ENCODE measurements at regions not wholly inside any gene's neighbourhood (a gene's known extent, or its start where the extent isn't known, plus 50 kb on each side); places are given as distances from the start of the nearest gene placed in this dataset.
"Not testable (repeated sequence)": the region's sequence is repeated elsewhere in the genome, so short reads cannot be mapped to it uniquely, and the experiment has no call there.

DNA sequence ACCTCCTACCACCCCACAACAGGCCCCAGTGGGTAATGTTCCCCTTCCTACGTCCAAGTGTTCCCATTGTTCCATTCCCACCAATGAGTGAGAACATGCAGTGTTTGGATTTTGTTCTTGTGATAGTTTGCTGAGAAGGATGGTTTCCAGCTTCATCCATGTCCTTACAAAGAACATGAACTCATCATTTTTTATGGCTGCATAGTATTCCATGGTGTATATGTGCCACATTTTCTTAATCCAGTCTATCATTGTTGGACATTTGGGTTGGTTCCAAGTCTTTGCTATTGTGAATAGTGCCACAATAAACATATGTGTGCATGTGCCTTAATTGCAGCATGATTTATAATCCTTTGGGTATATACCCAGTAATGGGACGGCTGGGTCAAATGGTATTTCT is 81.6 kb downstream of the P2RY10 start:
- DNase-seq, result not testable (repeated sequence)

DNA sequence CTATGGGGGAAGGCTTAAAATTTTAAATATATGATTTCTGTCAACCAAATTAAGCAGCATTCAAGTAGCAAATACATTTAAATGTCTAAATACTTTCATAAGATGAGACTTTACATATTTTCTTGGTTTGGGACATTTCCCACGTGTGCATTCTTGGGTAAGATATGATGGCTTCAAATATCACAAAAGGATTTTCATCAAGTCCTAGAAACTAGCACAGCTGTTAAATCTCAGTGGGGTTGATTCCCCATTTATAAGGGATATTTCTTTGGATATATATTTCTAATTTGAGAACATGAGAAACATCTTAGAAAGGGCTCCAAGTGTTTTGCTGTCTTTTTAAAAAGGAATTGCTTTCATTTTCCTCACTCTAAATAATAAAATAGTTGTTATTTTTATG is 90.2 kb downstream of the P2RY10 start:
- DNase-seq, result no peak

DNA sequence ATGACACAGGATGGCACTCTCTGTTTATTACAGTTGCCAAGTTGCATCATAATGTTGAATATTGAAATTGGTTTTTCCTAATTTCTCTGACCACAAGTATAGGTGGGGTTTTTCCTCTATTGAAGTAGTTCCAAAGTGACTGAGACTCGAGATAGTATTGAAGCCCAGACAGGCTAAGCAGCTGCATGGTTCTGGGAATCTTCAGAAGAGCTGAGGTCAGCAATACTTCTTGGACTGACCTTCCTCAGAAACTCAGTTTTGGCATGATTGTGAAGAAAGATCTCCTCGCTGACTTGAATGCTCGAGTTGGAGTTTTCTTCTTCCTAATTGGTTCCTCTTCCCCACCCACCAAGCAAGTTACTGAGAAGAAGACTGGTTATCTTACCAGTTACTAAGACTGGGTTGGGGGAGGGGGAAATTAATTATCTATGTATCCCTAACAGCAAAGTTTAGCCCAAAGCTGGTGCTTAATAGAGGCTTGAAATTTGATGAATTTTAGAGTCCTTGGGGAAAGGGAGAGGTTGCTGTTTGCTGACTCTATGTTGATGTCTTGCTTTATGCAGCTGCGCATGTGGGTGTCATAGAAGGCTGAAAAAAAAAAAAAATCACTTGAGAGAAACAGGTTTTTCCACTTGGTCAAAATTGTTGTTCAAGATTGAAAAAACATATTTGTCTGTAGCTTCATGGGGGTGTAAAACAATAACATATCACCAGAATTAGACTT is 91.1 kb downstream of the P2RY10 start:
- no peak for DNase-seq

DNA sequence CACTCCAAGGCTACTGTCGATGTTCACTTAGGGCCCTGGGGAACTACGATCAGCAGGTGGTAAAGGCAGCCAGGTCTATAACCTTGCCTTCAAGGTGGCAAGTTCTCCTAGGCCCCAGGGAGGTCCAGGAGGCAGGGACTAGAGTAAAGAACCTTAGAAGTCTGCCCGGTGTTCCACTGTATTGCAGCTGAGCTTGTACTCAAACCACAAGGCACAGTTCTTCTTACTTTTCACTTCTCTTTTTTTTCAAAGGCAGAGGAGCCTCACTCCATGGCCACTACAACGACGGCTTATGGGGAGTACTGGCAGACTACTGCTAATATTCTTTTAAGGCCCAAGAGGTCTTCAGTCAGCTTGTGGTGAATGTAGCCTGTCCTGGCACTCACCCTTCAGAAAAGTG is 78.8 kb upstream of the GPR174 start:
- no peak for DNase-seq

DNA sequence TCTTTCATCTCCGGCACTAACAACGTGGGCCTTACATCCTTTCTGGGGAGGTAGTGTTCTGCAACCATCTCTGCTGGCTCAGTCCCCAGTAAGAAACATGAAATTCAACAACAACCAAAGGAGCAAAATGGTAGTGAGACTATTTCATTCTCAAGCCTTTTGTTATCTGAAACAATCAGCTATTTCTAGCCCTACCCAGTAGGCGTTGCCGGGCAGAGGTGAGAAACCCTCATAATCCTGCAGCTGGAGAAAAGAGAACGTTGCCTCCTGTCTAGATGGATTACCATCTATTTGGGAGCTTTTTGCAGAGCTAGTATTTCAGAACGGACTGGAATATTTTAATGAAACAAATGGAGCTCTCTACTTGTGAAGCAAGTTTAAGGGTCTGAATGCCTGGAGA is 66.4 kb upstream of the GPR174 start:
- DNase-seq, result no peak

DNA sequence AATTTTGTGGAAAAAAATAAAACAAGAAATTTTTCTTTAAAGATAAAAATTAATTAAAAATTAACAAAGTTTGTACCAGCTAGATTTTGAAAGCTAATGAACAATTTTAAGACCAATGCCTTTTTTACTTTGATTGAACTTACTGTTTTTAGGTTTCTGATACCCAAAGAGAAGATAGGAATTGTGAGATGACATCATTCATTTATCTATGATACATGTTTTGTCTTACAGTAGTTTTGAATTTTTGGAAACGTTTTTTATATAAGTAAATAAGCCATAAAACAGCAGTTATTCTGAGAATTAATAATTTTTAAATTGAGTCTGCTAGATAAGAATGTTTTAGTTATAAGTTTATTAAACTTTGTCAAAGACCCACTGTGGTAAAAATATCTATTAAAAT is 65.0 kb upstream of the GPR174 start:
- no peak for DNase-seq

DNA sequence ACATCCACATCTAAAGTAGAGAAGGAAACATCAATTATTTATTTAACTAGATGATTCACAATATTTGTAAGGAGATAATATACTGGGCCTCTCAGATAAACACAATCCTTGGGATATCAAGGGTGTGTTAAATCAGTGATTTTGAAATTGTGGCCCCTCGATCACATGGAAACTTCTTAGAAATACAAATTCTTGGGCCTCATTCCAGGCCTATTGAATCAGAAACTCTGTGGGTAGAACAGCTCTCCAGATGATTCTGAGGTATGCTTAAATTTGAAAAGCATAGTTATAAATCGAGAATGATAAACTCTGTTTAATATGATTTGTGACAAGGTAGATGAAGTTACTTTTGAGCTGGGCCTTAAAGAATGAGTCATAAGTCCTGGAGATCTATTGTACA is 64.3 kb upstream of the GPR174 start:
- peak; percentile 35 for DNase-seq

DNA sequence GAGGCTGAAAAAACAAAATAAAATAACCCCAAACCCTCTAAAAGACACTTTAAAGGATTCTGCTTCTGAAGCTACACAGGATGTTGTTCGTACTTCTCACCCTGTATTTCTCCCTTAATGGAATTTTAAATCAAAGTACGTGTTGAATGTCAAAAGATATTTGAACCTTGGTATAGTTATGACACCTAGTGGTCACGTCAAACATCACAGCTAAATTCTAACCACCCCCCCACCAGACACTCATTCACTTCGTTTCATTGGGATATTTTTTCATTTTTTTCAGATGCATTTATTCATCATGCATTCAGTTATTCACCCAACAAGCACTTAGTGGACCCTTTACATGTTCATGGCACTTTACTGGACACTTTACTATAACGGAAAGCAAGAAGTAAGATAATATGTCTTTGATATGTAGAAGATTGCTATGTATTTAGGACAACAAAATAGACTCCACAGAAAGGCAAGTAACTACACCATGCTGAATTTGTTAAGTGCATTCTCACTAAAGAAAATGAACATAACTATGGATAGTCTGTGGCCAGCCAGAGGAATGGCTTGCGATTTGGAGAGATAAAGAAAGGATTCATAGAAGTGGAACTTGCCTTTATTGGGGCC is 62.5 kb upstream of the GPR174 start:
- peak; percentile 14 for DNase-seq

DNA sequence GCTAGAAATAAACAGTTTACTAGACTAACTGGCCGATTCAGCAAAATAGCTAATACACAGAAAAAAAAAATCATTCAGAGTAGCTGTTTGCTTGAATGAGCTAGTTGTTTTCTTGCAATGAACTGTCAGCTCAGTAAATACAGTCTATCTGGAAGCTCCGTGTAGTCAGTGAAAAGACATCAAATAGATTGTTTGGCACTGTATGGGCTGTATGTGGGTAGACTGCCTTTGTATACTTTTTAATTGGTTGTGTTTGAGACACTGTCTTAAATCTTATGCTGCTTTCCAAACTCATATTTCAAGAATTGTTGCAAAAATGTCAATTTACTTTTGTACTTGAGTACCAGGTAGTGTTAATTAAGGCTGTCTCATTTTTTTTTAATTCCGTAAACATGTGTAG is 61.6 kb upstream of the GPR174 start:
- no peak for DNase-seq

DNA sequence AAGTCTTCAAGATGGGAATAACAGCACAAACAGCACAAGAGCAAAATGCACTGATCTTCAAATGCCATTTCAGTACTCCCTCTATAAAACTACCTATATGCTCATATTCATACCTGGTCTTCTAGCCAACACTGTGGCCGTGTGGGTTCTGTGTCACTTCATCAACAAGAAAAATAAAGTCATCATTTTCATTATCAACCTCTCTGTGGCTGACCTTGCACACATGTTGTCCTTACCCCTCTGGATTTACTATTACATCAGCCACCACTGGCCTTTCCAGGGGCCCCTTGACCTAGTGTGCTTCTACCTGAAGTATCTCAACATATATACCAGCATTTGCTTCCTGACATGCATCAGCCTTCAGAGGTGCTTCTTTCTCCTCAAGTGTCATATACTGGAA is 59.6 kb upstream of the GPR174 start:
- DNase-seq, result no peak

DNA sequence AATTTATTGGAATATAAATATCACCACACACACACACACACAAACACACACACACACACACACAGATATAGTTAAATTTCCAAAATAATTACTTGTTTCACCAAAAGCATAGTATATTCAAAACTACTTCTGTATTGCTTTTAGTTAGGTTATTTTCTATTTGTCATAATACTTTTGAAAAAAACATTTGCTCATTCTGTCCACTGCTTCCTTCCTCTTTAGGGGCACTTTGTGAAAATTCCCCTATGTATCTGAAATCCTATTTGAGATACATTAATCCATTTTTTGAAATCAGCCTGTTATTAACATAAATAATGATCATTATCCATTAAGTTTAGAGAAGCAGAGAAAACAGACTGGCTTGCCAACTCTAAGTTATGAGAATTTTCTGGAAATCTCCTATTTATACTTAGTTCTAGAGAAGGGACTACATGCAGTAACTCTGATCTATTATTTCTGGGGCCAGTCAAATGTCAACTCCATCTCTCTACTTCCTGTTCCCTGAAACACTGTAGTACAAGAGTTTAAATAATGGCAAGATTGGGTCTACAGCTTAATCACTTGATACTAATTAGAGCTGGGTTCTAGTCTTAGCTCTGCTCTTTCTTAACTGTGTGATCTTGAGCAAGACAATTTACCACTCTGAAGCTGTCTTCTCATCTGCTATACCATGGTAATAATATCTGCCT is 54.4 kb upstream of the GPR174 start:
- no peak for DNase-seq

DNA sequence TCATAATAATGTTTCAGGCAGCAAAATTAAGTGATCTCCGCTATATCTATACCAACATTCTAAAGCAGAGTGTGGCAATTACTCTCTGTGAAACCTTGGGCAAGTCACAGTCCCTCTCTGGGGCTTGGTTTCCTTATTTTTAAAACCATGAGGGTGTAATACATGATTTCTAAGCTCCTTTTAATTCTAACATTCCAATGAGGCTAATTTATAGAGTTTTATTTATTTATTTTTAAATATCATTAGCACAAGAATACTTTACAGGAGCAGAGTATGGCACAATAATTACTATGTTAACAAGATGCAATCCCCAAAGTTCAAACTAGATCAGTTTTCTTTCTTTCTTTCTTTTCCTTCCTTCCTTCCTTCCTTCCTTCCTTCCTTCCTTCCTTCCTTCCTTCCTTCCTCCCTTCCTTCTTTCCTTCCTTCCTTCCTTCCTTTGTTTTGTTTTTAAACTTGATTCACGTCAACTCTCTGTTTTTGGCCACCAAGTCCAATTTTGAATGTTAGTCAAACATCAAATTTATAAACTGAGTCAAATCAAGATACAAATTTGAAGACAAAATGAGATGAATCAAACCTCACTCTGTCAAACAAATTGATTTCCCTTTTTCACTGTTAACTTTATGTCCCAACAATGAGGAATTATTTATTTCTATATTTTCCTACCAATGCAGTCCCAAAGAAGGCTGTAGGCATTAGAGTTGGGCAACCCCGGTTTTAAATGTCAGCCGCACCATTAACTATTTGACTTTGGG is 50.2 kb upstream of the GPR174 start:
- DNase-seq, result no peak

Measured in fibroblast of skin of right quadriceps (primary cell).